Fibroblast of peridontal ligament (primary cell): ENCODE measurements at regions not wholly inside any gene's neighbourhood (a gene's known extent, or its start where the extent isn't known, plus 50 kb on each side); places are given as distances from the start of the nearest gene placed in this dataset.

ENCODE experiments used
- DNase-seq: peaks from one replicate; pipeline ENCODE4 v3.0.0-alpha.2; 2010; ENCODE audit errors: extremely low read depth

DNA sequence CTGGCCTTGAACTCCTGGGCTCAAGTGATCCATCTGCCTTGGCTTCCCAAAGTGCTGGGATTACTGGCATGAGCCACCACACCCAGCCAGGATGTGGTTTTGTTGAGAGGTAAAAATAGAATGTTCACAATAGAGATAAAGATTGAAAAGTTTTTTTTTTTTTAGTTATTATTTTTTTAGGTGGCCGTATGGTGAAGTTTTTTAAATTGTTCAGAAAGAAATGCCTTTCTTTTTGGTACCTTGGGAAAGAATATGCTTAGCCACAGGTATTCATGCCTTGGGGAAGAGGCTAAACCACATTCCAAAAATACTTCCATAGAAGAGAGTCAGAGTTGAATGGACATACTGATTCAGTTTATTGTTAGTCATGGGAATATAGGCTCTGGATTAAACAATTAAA is 143.4 kb downstream of the C11orf91 start:
- peak; percentile 64 for DNase-seq

DNA sequence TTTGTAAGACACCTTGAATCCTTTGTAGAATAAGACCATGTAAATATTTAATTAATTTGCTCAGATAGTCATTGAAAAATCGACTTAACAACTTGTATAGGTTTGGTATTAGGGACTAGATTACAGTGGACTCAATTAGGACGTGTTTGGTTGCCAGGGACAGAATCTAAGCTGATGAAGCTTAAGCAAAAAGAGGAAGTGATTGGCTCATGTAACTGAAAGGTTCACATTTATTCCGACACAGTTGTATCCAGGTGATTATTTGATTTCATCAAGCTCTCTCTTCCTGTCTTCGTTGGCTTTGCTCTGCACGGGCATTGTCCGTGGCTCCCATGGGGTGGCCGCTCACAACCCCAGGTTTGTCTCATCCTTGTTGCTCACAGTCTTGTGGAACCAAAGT is 146.4 kb downstream of the C11orf91 start:
- DNase-seq, result no peak

DNA sequence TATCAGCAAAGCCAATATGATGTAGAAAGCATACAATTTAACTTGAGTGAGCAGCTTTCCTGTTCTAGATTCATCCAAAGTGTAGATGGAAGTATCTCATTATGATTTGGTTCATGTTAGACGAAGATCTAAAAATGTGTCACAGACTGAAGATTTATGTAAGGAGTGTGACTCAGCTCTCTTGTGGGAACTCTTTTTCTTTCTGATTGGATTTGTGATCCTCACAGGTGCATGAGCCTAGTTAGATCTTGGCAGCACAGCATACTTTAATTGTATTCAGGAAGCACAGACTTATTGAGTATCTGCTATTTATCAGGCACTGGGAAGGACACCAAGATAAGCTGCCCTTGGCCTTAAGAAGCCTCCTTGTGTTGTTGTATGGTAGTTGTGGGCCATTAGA is 147.1 kb downstream of the C11orf91 start:
- no peak for DNase-seq

DNA sequence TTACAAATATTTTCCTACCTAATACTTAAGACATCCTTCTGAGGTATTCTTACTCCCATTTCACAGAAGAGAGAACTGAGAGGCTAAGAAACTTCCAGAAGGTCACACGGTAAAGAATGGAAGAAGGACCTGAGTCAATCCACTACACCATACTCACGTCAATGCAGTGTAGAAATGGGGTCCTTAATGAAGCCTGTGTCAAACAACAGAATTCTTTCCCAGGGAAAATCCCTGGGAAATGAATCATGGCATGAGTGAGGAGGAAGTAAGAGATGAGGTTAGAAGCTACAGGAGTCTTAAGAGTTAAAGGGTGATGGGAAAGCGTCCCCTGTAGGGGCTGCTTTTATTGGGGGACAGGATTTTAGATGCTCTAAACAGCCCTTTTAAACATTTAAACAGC is 147.9 kb downstream of the C11orf91 start:
- DNase-seq, result no peak

DNA sequence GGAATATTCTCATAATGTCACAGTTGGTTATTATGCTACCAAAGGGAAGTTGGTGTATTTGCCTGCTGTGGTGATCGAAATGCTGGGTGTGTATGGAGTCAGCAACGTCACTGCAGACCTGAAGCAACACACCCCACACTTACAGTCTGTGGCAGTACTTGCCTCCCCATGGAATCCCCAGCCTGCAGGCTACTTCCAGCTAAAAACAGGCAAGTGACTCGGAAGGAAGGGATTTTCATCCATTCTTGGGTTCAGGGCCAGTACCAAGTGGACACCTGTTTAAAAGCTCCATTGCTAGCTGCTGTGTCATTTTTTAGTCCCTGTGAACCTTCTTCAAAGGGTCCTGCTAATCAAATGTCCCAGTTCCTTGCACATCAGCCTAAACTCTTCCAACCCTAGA is 149.6 kb downstream of the C11orf91 start:
- no peak for DNase-seq

DNA sequence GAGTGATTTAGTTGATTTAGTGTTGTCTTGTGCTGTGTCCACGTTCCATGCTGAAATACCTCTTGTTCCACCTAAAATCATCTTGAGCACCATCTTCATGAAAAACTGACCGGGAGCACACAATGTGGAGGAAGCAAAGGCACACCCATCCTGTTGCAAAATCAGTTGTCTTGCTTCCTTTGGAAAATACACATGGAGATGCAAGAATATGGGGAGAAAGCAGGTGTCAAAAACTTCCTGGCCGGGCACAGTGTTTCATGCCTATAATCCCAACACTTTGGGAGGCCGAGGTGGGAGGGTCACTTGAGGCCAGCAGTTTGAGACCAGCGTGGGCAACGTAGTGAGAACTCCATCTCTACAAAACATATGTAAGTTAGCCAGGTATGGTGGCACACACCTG is 151.1 kb downstream of the C11orf91 start:
- no peak for DNase-seq

DNA sequence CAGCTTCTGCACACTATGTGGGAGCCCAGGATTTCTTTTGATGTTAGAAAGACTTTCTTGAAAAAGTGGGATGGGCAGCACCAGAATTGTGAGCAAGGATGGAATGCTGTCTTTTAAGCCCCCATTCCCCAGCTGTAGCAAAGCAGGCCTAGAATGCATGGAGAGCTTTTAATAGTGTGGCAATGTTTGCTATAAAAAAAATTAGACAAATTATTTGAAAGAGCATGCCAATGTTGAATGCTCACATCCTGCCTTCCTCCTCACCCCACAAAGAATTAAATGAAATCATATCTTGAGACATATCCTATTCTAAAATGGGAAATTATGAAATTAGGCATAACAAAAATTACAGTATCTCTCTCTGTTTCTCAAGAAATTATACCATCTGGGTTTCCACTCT is 154.7 kb downstream of the C11orf91 start:
- peak; percentile 25 for DNase-seq

DNA sequence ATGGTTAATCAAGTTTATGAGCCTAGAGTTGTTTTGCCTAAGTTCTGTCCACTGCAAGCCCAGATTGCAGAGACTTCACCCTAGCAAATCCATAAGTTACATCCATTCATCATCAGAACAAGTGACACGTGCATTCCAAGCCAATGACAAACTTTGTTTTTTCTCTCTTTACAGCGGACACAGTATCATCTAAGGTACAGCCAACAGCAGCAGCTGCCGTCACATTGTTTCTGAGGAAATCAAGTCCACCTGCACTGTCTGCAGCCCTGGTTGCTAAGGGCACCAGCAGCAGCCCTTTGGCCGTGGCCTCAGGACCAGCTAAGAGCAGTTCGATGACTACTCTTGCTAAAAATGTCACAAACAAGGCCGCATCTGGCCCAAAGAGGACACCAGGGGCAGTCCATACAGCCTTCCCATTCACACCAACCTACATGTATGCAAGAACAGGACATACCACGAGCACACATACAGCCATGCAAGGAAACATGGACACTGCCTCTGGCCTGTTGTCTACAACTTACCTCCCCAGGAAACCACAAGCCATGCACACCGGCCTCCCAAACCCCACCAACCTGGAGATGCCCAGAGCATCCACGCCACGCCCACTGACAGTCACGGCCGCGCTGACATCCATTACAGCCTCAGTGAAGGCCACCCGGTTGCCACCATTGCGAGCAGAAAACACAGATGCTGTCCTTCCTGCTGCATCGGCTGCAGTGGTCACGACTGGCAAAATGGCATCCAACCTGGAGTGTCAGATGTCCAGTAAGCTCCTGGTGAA is 155.8 kb downstream of the C11orf91 start:
- DNase-seq, result no peak

DNA sequence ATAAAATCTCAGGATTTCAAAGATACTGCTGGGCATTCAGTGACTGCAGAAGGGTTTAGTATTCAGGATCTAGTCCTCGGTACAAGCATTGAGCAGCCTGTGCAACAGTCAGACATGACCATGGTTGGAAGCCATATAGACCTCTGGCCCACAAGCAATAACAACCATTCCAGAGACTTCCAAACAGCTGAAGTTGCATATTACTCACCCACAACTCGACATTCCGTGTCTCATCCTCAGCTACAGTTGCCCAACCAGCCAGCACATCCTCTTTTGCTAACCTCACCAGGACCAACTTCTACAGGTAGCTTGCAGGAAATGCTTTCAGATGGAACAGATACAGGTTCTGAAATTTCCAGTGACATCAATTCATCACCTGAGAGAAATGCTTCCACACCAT is 156.8 kb downstream of the C11orf91 start:
- DNase-seq, result no peak

DNA sequence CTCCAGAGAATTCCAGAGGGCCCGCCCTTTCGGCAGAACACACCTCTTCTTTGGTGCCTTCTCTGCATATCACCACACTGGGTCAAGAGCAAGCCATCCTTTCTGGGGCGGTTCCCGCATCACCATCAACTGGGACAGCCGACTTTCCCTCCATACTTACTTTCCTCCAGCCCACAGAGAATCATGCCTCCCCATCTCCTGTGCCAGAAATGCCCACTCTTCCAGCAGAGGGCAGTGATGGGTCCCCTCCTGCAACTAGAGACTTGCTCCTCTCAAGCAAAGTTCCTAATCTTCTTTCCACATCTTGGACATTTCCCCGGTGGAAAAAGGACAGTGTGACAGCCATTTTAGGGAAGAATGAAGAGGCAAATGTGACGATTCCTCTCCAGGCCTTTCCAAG is 157.7 kb downstream of the C11orf91 start:
- DNase-seq, result peak; percentile 47

DNA sequence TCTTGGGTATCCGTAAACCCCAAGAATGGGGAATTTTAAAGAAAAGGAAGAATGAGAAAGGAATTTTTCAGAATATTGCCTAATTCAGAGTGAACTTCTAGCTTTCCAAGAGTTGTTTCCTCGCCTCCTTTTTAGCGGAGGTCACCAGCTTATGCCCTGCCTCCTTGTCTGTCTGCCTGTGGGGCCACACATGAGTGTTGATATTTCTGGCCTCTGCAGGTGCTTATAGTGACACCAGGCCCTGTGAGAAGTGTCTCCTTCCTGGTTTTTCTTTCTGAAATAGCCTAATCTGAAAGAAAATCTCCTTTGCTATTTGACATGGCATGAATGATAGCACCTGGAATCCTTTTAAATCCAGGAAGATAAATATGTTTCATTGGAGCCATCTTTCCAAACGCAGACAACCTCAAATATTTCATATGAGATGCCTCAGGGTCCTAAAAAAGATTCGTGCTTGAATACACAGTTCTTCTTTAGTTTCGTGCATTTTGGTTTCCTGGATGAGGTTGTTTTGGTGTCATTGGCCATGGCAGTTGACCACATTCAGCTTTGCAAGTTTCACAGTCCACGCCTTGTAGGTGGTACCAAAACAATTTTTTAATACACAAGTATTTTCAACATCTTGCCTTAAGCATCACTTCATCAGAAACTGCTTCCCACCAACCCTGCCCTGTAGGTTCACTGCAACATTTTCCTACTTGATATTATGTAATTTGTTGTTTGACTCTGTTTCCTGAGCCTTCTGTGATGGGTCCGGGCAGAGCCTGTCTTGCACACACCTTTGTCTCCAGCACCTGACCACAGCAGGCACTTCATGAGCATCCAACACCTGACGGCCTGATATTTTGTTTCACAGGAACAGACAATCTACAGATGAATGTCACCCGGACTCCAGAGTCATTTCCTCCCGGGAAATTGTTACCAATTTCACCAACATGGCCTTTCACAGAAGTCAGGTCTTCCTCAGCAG is 159.4 kb downstream of the C11orf91 start:
- DNase-seq, result no peak

DNA sequence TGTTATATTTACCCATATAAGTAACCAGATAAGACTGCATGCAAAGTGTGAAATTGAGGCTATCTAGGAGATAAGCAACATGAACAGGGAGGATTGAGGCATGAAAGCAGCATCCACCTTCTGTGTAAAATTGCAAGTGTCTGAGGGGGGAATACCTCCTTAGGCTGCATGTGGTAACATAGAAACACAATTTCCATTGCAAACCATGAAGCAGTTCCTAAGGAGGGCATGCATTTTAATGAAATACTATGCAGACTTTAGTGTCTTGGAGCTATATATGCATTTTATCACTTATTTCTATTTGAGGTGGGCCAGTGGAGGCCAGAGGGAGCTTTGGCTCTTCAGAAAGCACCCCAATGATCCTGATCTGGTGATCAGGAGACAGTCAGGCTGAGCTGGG is 160.2 kb downstream of the C11orf91 start:
- no peak for DNase-seq

DNA sequence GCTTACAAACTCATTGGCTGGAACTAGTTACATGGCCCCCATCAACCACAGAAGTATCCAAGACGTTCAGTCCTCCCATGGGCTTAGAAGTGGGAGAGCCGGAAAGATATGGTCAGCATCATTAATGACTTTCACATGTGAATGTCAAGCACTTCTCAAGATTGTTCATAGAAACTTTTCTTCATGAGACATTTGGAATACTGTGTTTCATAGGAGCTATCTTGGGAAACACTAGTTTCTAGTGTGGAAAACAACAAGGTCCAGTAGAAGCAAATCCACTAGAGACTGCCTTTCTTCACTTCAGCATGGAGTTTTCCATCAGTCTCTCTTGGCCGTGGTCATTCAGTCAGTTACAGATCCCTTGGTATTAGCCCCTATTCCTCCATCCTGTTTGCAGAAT is 160.9 kb downstream of the C11orf91 start:
- peak; percentile 51 for DNase-seq

DNA sequence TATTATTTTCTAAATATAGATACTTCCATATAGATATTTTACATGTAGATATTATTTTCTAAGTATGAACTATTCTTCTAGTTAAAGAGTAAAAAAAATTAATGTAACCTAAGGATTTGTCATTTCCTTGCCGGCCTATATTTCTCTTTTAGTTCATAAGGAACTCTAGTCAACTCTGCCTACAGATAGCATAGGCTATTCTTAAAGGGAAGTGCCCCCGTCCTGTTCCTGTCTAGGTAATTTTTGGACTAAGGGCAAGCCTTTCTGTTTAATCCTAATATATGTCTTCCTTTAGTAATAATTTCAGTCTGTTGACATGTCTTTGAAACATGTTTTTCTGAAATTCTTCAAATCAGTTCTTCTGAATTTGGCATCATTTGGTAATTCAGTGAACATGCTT is 161.9 kb downstream of the C11orf91 start:
- DNase-seq, result no peak

DNA sequence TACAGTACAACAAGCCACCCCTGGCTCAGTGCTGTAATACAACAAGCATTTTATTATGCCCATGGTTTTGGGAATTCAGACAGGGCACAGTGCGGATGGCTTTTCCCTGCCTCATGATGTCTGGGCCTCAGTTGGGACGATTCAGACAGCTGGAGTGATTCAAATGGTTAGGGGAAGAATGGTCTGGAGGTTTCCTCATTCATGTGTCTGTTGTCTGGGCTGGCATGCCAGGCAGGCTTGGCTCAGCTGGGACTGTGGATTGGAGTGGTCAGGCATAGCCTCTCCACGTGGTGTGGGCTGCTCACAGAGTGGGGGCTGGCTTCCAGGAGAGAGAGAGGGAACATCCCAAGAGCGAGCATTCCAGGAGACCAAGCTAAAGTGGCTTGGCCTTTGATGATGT is 164.4 kb downstream of the C11orf91 start:
- no peak for DNase-seq

DNA sequence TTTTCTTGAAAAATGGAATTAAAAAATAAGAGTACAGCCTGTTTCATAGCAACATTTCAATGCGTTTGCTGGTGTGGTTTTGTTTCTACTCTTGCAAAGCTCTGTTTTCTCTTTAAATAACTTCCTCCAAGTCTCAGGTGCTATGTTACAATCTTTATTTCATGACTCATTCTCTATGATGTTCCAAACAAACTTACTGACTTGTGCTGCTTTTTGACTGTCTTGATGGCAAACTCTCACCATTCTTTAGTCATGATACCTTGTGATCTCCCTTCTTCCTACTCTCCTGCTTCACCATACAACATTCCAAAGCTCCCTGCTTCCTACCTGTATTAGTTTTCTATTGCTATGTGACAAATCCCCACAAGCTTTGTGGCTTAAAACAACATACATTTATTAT is 166.1 kb downstream of the C11orf91 start:
- DNase-seq, result no peak

DNA sequence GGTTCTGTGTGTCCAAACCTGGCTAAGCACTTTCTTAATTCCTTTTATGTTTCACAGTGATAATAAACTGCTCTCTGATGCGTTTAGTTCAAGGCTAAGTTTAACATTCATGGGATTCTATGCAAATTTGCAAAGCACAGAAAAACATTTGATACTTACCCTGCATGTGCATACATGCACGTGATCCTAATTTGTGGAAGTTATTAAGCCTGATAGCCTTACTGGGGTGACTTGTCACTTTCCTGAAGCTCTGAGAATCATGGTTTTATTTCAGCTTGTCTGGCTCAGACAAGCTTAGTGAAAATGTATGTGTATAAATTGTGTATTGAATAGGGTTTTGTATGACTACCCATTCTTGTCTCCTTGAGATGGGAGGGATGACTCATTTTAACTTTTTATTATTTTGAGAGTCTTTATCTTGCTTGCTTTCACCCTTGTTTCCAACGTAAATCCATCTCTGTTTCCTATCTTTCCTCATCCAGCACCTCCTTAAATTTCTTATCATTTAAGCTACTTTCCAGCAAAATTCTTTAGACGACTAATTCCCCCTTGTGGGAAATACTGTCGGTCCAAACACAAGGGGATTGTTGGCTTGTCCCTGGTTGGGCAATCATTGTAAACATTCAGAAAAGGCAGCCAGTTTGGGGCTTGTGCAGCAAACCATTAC is 167.1 kb downstream of the C11orf91 start:
- peak; percentile 26 for DNase-seq

DNA sequence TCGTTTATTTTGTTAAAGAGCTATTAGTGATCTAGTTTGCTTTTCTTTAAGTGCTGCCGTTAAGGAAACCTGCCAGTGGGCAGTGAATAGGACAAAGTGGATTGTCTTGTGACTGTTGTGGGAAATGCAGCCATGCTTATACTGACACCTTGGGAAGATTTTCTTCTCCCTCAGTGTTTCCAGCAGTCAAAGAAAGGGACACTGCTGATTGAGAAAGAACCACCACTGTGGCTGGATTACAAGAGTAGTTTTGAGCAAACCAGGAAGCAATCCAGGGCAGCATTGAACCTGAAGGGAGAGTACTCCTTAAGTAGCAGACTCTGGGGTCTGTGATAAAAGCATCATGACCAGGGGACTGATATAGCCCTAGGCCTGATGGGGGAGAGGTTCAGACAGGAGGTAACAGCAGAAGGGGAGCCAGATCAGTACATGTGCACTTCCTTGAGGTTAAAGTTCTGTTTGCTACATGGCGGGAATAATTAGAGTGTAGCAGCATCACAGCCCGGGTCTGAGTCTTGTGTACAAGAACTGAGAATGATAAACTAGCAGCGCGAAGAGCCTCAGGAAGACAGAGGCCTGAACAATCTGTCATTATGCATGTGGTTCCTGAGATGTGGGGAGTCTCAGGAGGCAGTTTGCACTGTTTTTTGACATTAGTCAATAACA is 167.8 kb downstream of the C11orf91 start:
- no peak for DNase-seq

DNA sequence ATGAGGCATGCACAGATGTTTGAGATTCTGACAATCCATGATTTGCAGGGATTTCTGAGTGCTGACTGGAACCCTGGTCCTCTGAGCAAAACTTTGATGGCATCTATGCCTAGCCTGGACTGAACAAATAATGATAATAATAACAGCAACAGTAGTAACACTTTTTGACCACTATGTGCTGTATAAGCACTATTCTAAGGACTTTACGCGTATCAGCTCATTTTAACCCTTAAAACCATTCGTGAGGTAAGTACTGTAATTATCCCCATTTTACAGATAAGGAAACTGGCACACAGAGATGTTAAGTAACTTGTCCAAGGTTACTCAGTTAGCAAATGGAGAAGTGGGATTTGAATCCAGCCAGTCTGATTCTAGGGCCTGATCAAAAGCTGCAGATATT is 168.4 kb downstream of the C11orf91 start:
- no peak for DNase-seq

DNA sequence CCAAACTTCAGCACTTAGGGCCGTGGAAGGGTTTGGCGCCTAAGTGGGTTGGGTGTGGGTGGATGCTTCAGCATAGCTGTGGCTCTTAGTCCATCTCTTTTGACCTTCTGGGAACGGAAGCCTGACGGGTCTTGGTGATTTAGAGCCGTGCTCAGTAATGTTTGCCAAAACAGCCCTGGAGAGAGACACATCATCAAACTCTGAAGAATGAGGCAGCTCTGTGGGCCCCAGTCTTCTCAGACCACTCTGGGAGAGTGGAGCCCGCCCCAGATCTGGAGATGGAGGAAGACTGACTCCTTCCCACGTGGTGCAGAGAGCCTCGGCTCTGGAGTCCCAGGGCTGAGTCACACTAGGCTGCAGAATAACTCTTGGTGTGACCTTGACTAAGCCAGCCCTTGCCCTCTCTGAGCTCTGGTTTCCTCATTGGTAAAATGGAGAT is 168.9 kb downstream of the C11orf91 start:
- peak; percentile 58 for DNase-seq

DNA sequence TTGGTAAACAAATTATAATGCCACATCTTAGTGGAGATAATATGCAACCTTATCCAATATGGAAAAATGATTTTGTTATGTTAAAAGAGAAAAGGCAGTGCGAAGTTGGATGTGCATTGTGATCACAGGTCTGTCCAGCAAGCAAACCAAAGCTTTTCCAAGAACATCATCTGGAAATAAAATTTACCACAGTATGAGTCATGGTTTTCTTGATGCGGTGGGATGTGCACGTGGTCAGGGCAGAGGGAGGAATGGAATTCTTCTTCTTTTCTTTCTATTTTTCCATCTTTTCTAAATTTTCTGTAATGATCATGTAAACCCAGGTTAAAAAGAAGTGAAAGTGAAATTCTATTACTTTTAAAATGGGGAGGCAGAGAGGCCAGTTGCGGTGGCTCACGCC is 169.8 kb downstream of the C11orf91 start:
- DNase-seq, result peak; percentile 71

DNA sequence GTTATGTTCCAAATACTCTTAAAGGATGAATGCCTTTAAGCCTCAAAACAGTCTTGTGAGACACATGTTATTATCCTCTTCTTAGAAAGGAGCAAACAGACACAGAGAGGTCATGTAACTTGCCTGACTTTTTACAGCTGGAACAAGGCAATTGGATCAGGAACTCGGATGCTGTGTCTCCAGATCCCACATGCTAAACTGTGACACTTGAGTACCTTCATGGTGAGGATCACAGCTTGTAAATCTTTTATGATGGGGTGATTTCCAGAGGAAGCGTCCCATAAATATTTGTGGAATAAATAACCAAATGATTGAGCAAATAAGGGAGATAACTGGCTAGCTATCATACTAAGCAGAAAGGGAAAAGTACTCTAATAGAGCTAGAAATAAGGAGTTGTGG is 171.2 kb downstream of the C11orf91 start:
- no peak for DNase-seq
